ENCODE measurements at regions not wholly inside any gene's neighbourhood (a gene's known extent, or its start where the extent isn't known, plus 50 kb on each side); places are given as distances from the start of the nearest gene placed in this dataset.
"Not testable (repeated sequence)": the region's sequence is repeated elsewhere in the genome, so short reads cannot be mapped to it uniquely, and the experiment has no call there.

DNA sequence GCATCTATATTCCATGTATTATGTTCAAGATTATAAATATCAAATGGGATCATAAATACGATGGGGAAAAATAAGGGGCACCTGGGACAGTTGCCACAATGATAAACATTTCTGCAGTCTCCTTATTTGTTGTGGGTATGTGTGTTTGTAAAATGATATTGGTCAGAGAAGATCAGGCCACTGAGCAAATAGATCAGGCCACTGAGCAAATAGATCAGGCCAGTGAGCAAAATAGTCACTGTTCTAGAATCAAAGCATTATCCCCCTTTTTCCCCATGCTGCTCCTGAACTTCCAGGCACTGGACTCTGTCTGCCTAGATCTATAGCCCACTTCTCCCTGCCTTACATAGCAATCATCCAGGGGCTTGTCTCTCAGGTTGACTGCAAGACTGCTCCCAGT, 599.8 kb upstream of the USP24 start:
- in situ Hi-C loops (cut with HindIII; ENCODE audit: low sequenced_read_pairs) = no loop called here

GRCh38 chr1:55813618-55814017, 598.5 kb upstream of the USP24 start:
- in situ Hi-C loops (cut with HindIII; ENCODE audit: low sequenced_read_pairs) = no loop called here

DNA sequence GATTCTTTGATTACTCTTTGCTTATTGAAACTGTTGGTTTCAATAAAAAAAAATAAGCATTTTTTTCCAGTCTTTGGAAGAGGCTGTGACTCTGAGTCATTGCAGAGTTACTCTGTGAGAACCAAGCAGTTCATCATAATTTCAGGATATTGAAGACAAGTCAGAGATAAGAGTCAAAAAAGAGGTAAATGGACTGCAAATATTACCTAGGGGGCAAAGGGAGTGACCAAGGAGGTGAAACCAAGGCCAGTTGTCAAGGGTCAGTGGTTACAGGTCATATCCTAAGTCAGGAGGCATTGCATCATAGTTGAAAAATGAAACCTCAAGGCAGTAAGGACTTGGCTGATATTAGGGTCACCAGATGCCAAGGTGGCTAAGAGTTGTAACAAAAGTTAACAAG, 597.1 kb upstream of the USP24 start:
- in situ Hi-C loops (cut with HindIII; ENCODE audit: low sequenced_read_pairs) = no loop called here

DNA sequence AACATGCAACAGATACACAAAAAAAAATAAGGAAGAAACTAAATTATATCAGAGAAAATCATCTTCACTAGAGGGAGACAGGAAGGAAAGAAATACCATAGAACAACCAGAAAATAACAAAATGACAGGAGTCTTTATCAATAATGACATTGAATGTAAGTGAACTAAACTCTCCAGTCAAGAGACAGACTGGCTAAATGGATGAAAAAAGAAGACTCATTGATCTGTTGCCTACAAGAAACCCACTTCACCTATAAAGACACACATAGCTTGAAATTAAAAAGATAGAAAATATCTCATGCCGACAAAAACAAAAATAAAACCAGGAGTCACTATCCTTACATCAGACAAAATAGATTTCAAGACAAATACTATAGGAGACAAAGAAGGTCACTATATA, 593.1 kb upstream of the USP24 start:
- in situ Hi-C loops (cut with HindIII; ENCODE audit: low sequenced_read_pairs) = no loop called here

- in situ Hi-C loops (cut with HindIII; ENCODE audit: low sequenced_read_pairs) = no loop called here
These were observed 588.3 kb upstream of the USP24 start for GRCh38 chr1:55803429-55803828.

DNA sequence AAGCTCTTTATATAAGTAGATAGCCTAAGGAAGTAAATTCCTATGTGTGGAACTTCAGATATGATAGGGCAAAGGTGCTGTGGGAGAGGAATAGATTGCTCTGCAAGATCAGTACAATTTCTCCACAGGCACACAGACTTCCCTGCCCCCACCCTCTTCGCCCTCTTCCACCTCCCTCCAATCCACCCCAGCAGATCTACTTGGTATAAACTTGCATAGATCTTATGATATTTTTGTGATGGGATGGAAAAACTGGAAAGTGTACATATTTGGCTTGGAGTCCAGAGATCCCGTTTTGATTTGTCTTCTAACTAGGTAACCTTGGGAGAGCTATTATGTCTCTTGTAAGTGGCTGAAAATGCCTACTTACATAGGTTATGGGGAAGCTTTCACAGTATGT, 586.3 kb upstream of the USP24 start:
- in situ Hi-C loops (cut with HindIII; ENCODE audit: low sequenced_read_pairs) = no loop called here

GRCh38 chr1:55800503-55800902, 585.3 kb upstream of the USP24 start:
- in situ Hi-C loops (cut with HindIII; ENCODE audit: low sequenced_read_pairs) = no loop called here

GRCh38 chr1:55793856-55794255, 578.7 kb upstream of the USP24 start:
- in situ Hi-C loops (cut with HindIII; ENCODE audit: low sequenced_read_pairs) = no loop called here

DNA sequence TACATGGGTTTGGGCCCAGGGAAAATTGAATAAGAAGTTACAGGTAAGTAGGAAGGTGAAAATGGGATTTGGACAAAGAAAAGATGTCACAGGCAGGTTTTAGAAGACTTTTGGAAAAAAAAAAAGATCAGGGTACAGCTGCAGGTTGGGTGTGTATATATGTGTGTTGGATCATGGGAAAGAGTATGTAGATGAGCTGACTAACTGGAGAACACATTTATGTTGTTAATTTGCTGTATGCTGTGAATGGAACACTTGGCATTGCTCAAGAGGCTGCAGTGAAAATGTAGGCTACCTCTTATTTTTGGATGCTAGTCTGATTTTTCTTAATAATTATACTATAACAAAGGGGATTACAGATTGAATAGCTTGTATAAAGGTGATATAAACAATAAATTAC, 577.7 kb upstream of the USP24 start:
- in situ Hi-C loops (cut with HindIII; ENCODE audit: low sequenced_read_pairs) = no loop called here

DNA sequence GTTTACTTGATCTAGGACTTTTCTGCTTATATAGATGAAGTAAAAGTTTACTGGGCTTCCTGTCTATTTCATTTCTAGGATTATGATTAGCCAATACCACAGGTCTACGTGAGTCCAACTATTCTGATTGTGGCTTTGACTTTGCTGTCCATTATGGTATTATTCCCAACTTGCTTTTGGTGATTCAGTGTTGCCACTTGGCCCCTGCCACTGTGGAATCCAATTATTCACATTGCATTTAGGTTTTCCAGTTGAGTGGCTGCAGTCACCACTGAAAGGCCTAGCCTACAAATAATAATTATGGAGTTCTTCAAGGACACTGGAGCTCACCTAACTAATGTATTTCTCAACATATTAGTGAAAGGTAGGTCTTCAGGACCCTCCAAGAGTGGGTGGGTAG, 574.3 kb upstream of the USP24 start:
- in situ Hi-C loops (cut with HindIII; ENCODE audit: low sequenced_read_pairs) = no loop called here

GRCh38 chr1:55786396-55786795, 571.2 kb upstream of the USP24 start:
- in situ Hi-C loops (cut with HindIII; ENCODE audit: low sequenced_read_pairs) = no loop called here

- in situ Hi-C loops (cut with HindIII; ENCODE audit: low sequenced_read_pairs) = not testable (repeated sequence)
These were observed 569.8 kb upstream of the USP24 start for GRCh38 chr1:55784941-55785450.

DNA sequence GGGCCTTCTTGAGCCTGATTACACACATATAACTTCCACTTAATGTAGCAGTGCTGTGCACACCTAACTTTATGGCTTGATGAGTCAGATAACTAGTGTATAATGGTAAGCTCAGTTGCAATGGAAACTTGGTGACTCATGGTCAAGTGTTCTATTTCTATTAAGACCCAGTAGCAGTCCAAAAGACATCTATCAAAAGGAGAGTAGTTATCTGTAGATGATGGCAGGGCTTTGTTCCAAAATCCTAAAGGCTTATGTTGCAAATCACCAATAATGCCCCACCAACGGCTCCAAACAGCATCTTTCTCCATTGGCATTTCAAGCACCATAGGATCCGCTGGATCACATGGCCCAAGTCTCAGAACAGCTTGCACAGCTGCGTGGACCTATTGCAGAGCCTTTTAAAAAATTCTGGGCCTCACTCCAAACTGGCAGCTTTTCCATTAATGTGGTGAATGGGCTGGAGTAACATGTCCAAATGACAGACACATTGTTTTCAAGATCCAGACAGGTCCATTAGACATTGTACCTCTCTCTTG, 566.8 kb upstream of the USP24 start:
- in situ Hi-C loops (cut with HindIII; ENCODE audit: low sequenced_read_pairs) = no loop called here

DNA sequence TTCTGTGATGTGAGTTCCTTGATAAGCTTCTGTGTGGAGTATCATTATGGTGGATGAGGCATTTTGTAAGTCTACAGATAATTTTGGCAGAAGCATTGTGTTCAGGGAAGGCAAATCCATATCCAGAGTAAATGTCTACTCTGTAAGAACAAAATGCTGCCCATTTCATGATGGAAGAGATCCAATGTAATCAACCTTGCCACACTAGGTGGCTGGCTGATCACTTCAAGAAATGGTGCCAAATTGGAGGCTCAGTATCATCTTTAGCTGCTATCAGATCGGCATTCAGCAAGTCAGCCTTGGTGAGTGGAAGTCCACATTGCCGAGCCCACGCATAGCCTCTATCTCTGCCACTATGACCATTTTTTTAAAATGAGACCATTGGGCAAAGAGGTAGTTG, 565.8 kb upstream of the USP24 start:
- in situ Hi-C loops (cut with HindIII; ENCODE audit: low sequenced_read_pairs) = no loop called here

- in situ Hi-C loops (cut with HindIII; ENCODE audit: low sequenced_read_pairs) = no loop called here
These were observed 562.4 kb upstream of the USP24 start for GRCh38 chr1:55777545-55777944.

DNA sequence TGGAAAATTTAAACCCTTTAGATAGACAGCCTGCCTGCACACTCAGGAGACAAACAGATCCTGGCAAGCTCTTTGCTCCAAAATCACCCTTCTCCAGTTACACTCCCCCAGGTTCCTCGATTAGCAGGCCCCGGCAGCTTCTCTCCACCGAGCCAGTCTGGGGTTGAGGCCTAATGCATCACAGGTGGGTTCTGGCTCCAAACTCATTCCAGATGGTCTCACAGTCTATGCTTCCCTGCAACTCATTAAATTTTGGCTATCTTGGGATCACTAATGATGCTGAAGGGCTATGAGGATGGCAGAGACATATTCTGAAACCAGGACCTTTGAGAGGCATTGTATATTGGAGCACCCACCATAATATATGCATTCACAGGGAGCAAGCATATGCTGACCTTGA, 559.8 kb upstream of the USP24 start:
- in situ Hi-C loops (cut with HindIII; ENCODE audit: low sequenced_read_pairs) = no loop called here

GRCh38 chr1:55774446-55774845, 559.3 kb upstream of the USP24 start:
- in situ Hi-C loops (cut with HindIII; ENCODE audit: low sequenced_read_pairs) = no loop called here

GRCh38 chr1:55773211-55773940, 558.2 kb upstream of the USP24 start:
- in situ Hi-C loops (cut with HindIII; ENCODE audit: low sequenced_read_pairs) = no loop called here

GRCh38 chr1:55768327-55768952, 553.3 kb upstream of the USP24 start:
- in situ Hi-C loops (cut with HindIII; ENCODE audit: low sequenced_read_pairs) = no loop called here

DNA sequence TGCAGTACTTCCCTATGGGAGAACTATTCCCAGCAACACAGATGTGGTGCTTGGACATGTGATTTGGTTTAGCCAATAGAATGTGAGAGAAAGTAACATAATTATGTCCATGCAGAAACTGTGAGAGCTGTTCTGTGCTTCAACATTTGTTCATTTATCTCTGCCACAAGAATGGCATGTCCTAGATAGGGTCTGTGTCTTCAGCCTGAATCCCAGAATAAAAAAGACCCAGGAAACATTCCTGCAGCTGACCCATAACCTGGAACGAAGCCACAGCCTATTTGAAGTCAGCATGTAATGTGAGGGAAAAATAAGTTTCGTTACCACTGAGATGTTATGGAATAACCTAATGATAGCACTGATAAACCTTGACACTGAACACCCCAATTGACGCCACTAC, 552.0 kb upstream of the USP24 start:
- in situ Hi-C loops (cut with HindIII; ENCODE audit: low sequenced_read_pairs) = no loop called here

- in situ Hi-C loops (cut with HindIII; ENCODE audit: low sequenced_read_pairs) = not testable (repeated sequence)
These were observed 550.3 kb upstream of the USP24 start for GRCh38 chr1:55765505-55765904.

DNA sequence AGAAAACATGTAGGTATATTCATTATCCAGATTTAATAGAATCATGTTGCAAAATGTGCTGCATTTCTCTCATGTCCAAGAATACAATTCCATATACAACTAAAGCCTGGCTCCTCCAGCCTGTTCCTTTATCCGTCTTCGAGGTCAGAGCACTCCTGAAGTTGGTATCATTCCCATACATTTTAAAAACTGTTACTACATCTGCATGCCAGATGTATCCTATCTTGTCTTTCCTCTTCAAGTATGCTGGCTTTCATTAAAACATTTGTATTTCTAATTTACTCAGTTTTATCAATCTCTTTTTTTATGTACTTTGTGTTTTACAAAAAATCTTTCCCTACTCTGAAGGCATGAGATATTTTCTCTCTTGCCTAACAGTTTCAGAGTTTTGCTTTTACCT, 536.6 kb upstream of the USP24 start:
- in situ Hi-C loops (cut with HindIII; ENCODE audit: low sequenced_read_pairs) = no loop called here

All from DLD1 (cell line).